Caco-2 (cell line): ENCODE measurements at regions not wholly inside any gene's neighbourhood (a gene's known extent, or its start where the extent isn't known, plus 50 kb on each side); places are given as distances from the start of the nearest gene placed in this dataset.

Source experiments
- BruUV-seq: library from RNA; stranded (reverse); fragments of 400-500 nt; replicated peaks from 2 replicates; lab custom pipeline; 2021; lab: Mats Ljungman, UMichigan
- CTCF ChIA-PET: fragments of 300-600 bp; sonication (Branson Sonifier 250); formaldehyde crosslinking; loops from one replicate; lab custom pipeline; 2022; ENCODE audit warnings: antibody characterized with exemption; lab: Charles Lee
- POLR2A ChIA-PET: fragments of 300-600 bp; sonication (Branson Sonifier 250); formaldehyde crosslinking; loops from one replicate; lab custom pipeline; 2022; ENCODE audit warnings: antibody characterized with exemption; lab: Charles Lee
- DNase-seq, 2 experiments: peaks; one replicate each; pipeline versions ENCODE4 v3.0.0 to v3.0.0-alpha.2; 2020 to 2022
- H3K27me3 ChIP-seq: replicated peaks from 2 replicates; pipeline ENCODE4 v1.6.0; 2011; ENCODE audit warnings: low read length; ENCODE audit not compliant: control insufficient read depth, insufficient read depth
- H3K36me3 ChIP-seq: 2 replicates; pipeline ENCODE4 v1.5.1; 2011; ENCODE audit warnings: low read length; ENCODE audit not compliant: control insufficient read depth, insufficient read depth
- H3K4me1 ChIP-seq: fragments of 250-450 bp; sonication (Bioruptor Pico); 2 replicates; pipeline ENCODE4 v1.5.1; 2020; ENCODE audit warnings: mild to moderate bottlenecking
- H3K4me3 ChIP-seq: 2 replicates; pipeline ENCODE4 v1.5.1; 2011; ENCODE audit warnings: low read depth, mild to moderate bottlenecking, control low read depth, low read length
- H3K9me3 ChIP-seq: fragments of 250-450 bp; sonication (Bioruptor Pico); 2 replicates; pipeline ENCODE4 v1.5.1; 2020; ENCODE audit warnings: mild to moderate bottlenecking, moderate library complexity
- H3K27ac Mint-ChIP-seq: one replicate; pipeline ENCODE4 v1.8.0; 2022; ENCODE audit warnings: mixed read lengths; ENCODE audit not compliant: unreplicated experiment
- H3K27me3 Mint-ChIP-seq: one replicate; pipeline ENCODE4 v1.8.0; 2022; ENCODE audit warnings: mixed read lengths; ENCODE audit not compliant: insufficient read depth, unreplicated experiment
- H3K36me3 Mint-ChIP-seq: one replicate; pipeline ENCODE4 v1.8.0; 2022; ENCODE audit warnings: mild to moderate bottlenecking, mixed read lengths; ENCODE audit not compliant: insufficient read depth, unreplicated experiment
- H3K4me1 Mint-ChIP-seq: one replicate; pipeline ENCODE4 v1.8.0; 2022; ENCODE audit warnings: low read depth, mixed read lengths; ENCODE audit not compliant: unreplicated experiment
- H3K4me3 Mint-ChIP-seq: one replicate; pipeline ENCODE4 v1.8.0; 2022; ENCODE audit warnings: mild to moderate bottlenecking, moderate library complexity, mixed read lengths; ENCODE audit not compliant: unreplicated experiment
- H3K9me3 Mint-ChIP-seq: one replicate; pipeline ENCODE4 v1.8.0; 2022; ENCODE audit warnings: mixed read lengths; ENCODE audit not compliant: unreplicated experiment
- CTCF ChIP-seq, 2 experiments: fragments of 200-600 bp in 1 of 2; IDR thresholded peaks; 1 replicate in 1 of 2; 2 replicates in 1 of 2; pipeline versions ENCODE4 v1.5.1 to v1.8.0; 2011 to 2022; ENCODE audit warnings: antibody characterized with exemption in 1 of 2, control low read depth in 1 of 2, inconsistent platforms in 1 of 2, low read depth in 1 of 2, low read length in 1 of 2, mild to moderate bottlenecking in 1 of 2, moderate library complexity in 1 of 2; ENCODE audit not compliant: insufficient read depth in 1 of 2, severe bottlenecking in 1 of 2, unreplicated experiment in 1 of 2
- intact Hi-C: fragments of 100-400 bp; cut with micrococcal nuclease; formaldehyde crosslinking; loops from one replicate; pipeline ENCODE4 v1.10.0; 2022; ENCODE audit not compliant: unreplicated experiment

GRCh38 chr15:95981209-95981608 lies 349.3 kb upstream of the NR2F2 start:
- Mint-ChIP-seq H3K27me3 (no peaks in the 10 kb centered on the region), H3K36me3 (no peaks in the 10 kb centered on the region), H3K4me1 (no peaks in the 10 kb centered on the region), H3K27ac (no peak overlapping the region), H3K4me3 (no peak overlapping the region), H3K9me3 (no peaks in the 10 kb centered on the region)
- ChIA-PET POLR2A (no interaction called here), CTCF (no interaction called here)
- intact Hi-C loops = no loop called here
- TF ChIP-seq CTCF (IDR thresholded peaks at IDR 0.05; ENCODE audit: insufficient read depth in 1 of 2, low read depth in 1 of 2, low read length in 1 of 2, severe bottlenecking in 1 of 2, unreplicated experiment in 1 of 2) = no peak
- Histone ChIP-seq H3K27me3 (no peaks in the 10 kb centered on the region), H3K9me3 (no peaks in the 10 kb centered on the region), H3K4me3 (no peak overlapping the region), H3K4me1 (no peaks in the 10 kb centered on the region), H3K36me3 (no peaks in the 10 kb centered on the region)
- DNase-seq = no peak
- no TSS peak for BruUV-seq

GRCh38 chr15:95987299-95987698 lies 343.2 kb upstream of the NR2F2 start:
- intact Hi-C loops = no loop called here
- H3K4me3 Mint-ChIP-seq = no peak overlapping the region
- Histone ChIP-seq H3K27me3 (no peaks in the 10 kb centered on the region), H3K4me1 (no peaks in the 10 kb centered on the region), H3K4me3 (no peak overlapping the region), H3K36me3 (no peaks in the 10 kb centered on the region), H3K9me3 (no peaks in the 10 kb centered on the region)
- peaks cover 7% of the 10 kb centered on the region for H3K4me1 Mint-ChIP-seq
- no peak overlapping the region for H3K27ac Mint-ChIP-seq
- TF ChIP-seq CTCF (IDR thresholded peaks at IDR 0.05; ENCODE audit: insufficient read depth in 1 of 2, low read depth in 1 of 2, low read length in 1 of 2, severe bottlenecking in 1 of 2, unreplicated experiment in 1 of 2) = no peak
- H3K9me3 Mint-ChIP-seq = peaks cover 18% of the 10 kb centered on the region
- no peak for DNase-seq
- ChIA-PET POLR2A (no interaction called here), CTCF (no interaction called here)
- H3K27me3 Mint-ChIP-seq = no peaks in the 10 kb centered on the region
- H3K36me3 Mint-ChIP-seq = no peaks in the 10 kb centered on the region
- BruUV-seq = no TSS peak

- Mint-ChIP-seq H3K27ac (peak overlapping the region; percentile 22), H3K4me3 (no peak overlapping the region), H3K4me1 (peaks cover 7% of the 10 kb centered on the region), H3K36me3 (no peaks in the 10 kb centered on the region), H3K27me3 (no peaks in the 10 kb centered on the region), H3K9me3 (peaks cover 18% of the 10 kb centered on the region)
- no peak for TF ChIP-seq CTCF (IDR thresholded peaks at IDR 0.05; ENCODE audit: insufficient read depth in 1 of 2, low read depth in 1 of 2, low read length in 1 of 2, severe bottlenecking in 1 of 2, unreplicated experiment in 1 of 2)
- Histone ChIP-seq H3K4me1 (no peaks in the 10 kb centered on the region), H3K36me3 (no peaks in the 10 kb centered on the region), H3K9me3 (no peaks in the 10 kb centered on the region), H3K4me3 (no peak overlapping the region), H3K27me3 (no peaks in the 10 kb centered on the region)
- intact Hi-C loops = no loop called here
- CTCF ChIA-PET = no interaction called here
- POLR2A ChIA-PET = no interaction called here
- no peak for DNase-seq
- no TSS peak for BruUV-seq
Measured at GRCh38 chr15:95987886-95988573, 342.5 kb upstream of the NR2F2 start.
